Endodermal cell (in vitro differentiated cells): ENCODE measurements at regions not wholly inside any gene's neighbourhood (a gene's known extent, or its start where the extent isn't known, plus 50 kb on each side); places are given as distances from the start of the nearest gene placed in this dataset.

Source experiments
- DNase-seq: peaks from one replicate; pipeline ENCODE4 v3.0.0-alpha.2; 2017
- H3K27ac ChIP-seq: 2 replicates; pipeline ENCODE4 v1.5.1; 2013; ENCODE audit warnings: mild to moderate bottlenecking, low read depth, low read length, moderate library complexity
- H3K27me3 ChIP-seq: 2 replicates; pipeline ENCODE4 v1.6.1; 2013; ENCODE audit warnings: mild to moderate bottlenecking, low read length, moderate library complexity; ENCODE audit not compliant: insufficient read depth, control insufficient read depth, poor library complexity, severe bottlenecking
- H3K36me3 ChIP-seq: 2 replicates; pipeline ENCODE4 v1.7.0; 2013; ENCODE audit warnings: mild to moderate bottlenecking, low read length, moderate library complexity; ENCODE audit not compliant: control insufficient read depth, insufficient read depth
- H3K4me1 ChIP-seq: one replicate; pipeline ENCODE4 v1.7.0; 2013; ENCODE audit warnings: low read length; ENCODE audit not compliant: control insufficient read depth, insufficient read depth
- H3K4me3 ChIP-seq: 2 replicates; pipeline ENCODE4 v1.5.1; 2013; ENCODE audit warnings: mild to moderate bottlenecking, low read length, moderate library complexity
- H3K9ac ChIP-seq: 2 replicates; pipeline ENCODE4 v1.6.1; 2013; ENCODE audit warnings: mild to moderate bottlenecking, low read length, moderate library complexity; ENCODE audit not compliant: poor library complexity, severe bottlenecking; ENCODE audit errors: extremely low read depth
- H3K9me3 ChIP-seq: 2 replicates; pipeline ENCODE4 v1.6.1; 2013; ENCODE audit warnings: mild to moderate bottlenecking, low read length, moderate library complexity; ENCODE audit not compliant: control insufficient read depth
- H3K27ac Mint-ChIP-seq: 2 replicates; pipeline ENCODE4 v1.8.0; 2020; ENCODE audit warnings: mixed read lengths
- H3K27me3 Mint-ChIP-seq: 2 replicates; pipeline ENCODE4 v1.8.0; 2021; ENCODE audit warnings: mild to moderate bottlenecking, mixed read lengths; ENCODE audit not compliant: insufficient read depth
- H3K36me3 Mint-ChIP-seq: 2 replicates; pipeline ENCODE4 v1.8.0; 2020; ENCODE audit warnings: low read depth, mixed read lengths
- H3K4me1 Mint-ChIP-seq: 2 replicates; pipeline ENCODE4 v1.8.0; 2020; ENCODE audit warnings: mixed read lengths
- H3K4me3 Mint-ChIP-seq: 2 replicates; pipeline ENCODE4 v1.8.0; 2020; ENCODE audit warnings: mild to moderate bottlenecking, moderate library complexity, mixed read lengths
- H3K9me3 Mint-ChIP-seq: 2 replicates; pipeline ENCODE4 v1.8.0; 2020; ENCODE audit warnings: mild to moderate bottlenecking, mixed read lengths
- WGBS, 2 experiments: methylation state at CpG; one replicate each; pipeline versions ENCODE4 v1.1.5 to v1.1.7; 2013; ENCODE audit warnings: missing lambda C conversion rate in 2 of 2, mixed read lengths in 1 of 2; ENCODE audit not compliant: insufficient coverage in 1 of 2, insufficient read length in 1 of 2; 5-methylcytosine and 5-hydroxymethylcytosine counted together
- TF ChIP-seq, protein P1 (sequence below): fragments of 200-600 bp; sonication (generic); conservative IDR thresholded peaks from 2 replicates; pipeline ENCODE4 v1.5.0; 2021; ENCODE audit warnings: antibody characterized with exemption, mild to moderate bottlenecking

DNA sequence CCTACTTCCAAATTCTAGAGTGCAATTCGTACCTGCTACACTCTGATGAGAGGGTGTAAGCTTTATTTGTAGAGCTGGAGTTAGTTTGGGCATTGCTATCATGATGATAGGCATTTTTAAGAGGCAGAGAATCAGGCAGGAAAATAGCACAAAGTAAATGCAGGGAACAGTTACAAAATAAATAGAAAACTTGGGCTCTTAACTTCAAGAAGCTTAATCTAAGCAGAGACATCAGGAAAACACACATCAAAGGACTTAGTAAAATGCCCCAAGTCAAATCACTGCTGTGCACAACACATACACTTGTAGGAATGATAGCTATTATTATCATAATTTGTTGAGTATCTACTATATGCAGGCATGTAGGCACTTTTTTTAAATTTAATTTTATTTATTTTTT is 381.2 kb downstream of the CD83 start:
- Histone ChIP-seq H3K36me3 (no peaks in the 10 kb centered on the region), H3K4me3 (no peak overlapping the region), H3K4me1 (peaks cover 2% of the 10 kb centered on the region), H3K9ac (no peak overlapping the region), H3K27me3 (no peaks in the 10 kb centered on the region), H3K27ac (no peak overlapping the region), H3K9me3 (peaks cover 14% of the 10 kb centered on the region)
- H3K4me1 Mint-ChIP-seq = peaks cover 12% of the 10 kb centered on the region
- H3K36me3 Mint-ChIP-seq = peaks cover 62% of the 10 kb centered on the region
- H3K27me3 Mint-ChIP-seq = no peaks in the 10 kb centered on the region
- H3K9me3 Mint-ChIP-seq = peaks cover 13% of the 10 kb centered on the region
- no peak for DNase-seq
- WGBS, 2 experiments = 87 to 100% methylated on average over 1 of the region's 1 CpG
- no peak overlapping the region for H3K4me3 Mint-ChIP-seq
- TF ChIP-seq, protein P1, sequence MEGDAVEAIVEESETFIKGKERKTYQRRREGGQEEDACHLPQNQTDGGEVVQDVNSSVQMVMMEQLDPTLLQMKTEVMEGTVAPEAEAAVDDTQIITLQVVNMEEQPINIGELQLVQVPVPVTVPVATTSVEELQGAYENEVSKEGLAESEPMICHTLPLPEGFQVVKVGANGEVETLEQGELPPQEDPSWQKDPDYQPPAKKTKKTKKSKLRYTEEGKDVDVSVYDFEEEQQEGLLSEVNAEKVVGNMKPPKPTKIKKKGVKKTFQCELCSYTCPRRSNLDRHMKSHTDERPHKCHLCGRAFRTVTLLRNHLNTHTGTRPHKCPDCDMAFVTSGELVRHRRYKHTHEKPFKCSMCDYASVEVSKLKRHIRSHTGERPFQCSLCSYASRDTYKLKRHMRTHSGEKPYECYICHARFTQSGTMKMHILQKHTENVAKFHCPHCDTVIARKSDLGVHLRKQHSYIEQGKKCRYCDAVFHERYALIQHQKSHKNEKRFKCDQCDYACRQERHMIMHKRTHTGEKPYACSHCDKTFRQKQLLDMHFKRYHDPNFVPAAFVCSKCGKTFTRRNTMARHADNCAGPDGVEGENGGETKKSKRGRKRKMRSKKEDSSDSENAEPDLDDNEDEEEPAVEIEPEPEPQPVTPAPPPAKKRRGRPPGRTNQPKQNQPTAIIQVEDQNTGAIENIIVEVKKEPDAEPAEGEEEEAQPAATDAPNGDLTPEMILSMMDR = no peak
- H3K27ac Mint-ChIP-seq = no peak overlapping the region

DNA sequence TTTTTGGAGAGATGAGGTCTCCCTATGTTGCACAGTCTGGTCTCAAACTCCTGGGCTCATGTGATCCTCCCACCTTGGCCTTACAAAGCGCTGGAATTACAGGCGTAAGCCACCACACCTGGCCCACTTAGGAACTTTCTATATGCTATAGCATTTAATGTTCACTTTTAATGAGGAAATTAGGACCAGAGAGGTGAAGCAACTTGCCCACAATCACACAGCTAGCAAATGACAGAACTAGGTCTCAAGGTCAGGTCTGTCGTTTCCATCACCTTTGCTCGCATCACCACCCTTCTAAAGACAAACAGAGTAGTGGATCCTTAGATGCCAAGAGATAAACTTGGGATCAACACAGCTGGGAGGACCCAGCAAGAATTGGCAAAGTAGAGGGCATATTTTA is 381.7 kb downstream of the CD83 start:
- Mint-ChIP-seq H3K27ac (no peak overlapping the region), H3K27me3 (no peaks in the 10 kb centered on the region), H3K4me1 (peaks cover 12% of the 10 kb centered on the region), H3K4me3 (no peak overlapping the region), H3K36me3 (peaks cover 66% of the 10 kb centered on the region), H3K9me3 (peaks cover 13% of the 10 kb centered on the region)
- peaks cover 2% of the 10 kb centered on the region for H3K4me1 ChIP-seq
- no peaks in the 10 kb centered on the region for H3K27me3 ChIP-seq
- H3K9ac ChIP-seq = no peak overlapping the region
- no peak overlapping the region for H3K4me3 ChIP-seq
- no peaks in the 10 kb centered on the region for H3K36me3 ChIP-seq
- 89 to 100% methylated on average over 2 to 4 of the region's 4 CpGs for WGBS, 2 experiments
- peaks cover 14% of the 10 kb centered on the region for H3K9me3 ChIP-seq
- TF ChIP-seq, protein P1 = no peak
- H3K27ac ChIP-seq = no peak overlapping the region
- DNase-seq = no peak

DNA sequence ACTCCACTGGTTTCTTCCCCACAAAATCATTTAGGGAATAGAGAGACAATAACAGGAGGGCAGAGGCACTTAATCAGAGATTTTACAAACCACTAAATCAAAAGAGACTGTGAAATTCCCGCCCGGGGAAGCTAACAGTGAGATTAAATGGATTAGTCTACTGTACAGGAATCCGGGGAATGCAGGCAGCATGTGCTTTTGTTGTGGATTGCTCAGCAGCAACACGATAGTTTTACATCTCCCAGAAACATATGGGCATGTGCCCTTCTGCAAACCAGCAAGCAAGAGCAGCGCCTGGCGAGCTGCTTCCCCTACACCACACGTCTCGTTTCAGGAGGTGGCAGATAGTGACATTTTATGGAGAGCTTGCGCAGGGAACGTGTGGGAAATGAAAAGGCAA is 382.3 kb downstream of the CD83 start:
- Histone ChIP-seq H3K27ac (peak overlapping the region; percentile 26), H3K27me3 (no peaks in the 10 kb centered on the region), H3K4me3 (no peak overlapping the region), H3K9ac (no peak overlapping the region), H3K9me3 (peaks cover 14% of the 10 kb centered on the region), H3K4me1 (peaks cover 2% of the 10 kb centered on the region), H3K36me3 (no peaks in the 10 kb centered on the region)
- Mint-ChIP-seq H3K27me3 (no peaks in the 10 kb centered on the region), H3K4me1 (peaks cover 12% of the 10 kb centered on the region), H3K27ac (peak overlapping the region; percentile 80), H3K36me3 (peaks cover 64% of the 10 kb centered on the region), H3K4me3 (no peak overlapping the region), H3K9me3 (peaks cover 13% of the 10 kb centered on the region)
- peak; percentile 75 for DNase-seq
- TF ChIP-seq, protein P1 = no peak
- 88 to 90% methylated on average over 7 to 10 of the region's 10 CpGs for WGBS, 2 experiments
